Liver (tissue), 7 donors: ENCODE measurements at regions not wholly inside any gene's neighbourhood (a gene's known extent, or its start where the extent isn't known, plus 50 kb on each side); places are given as distances from the start of the nearest gene placed in this dataset.

Source experiments
- DNase-seq: peaks from one replicate; pipeline ENCODE4 v3.0.0-alpha.2; 2017; ENCODE audit warnings: low spot score
- H3K27ac ChIP-seq, 2 donors: one replicate each; pipeline ENCODE4 v1.7.0; 2013; ENCODE audit warnings: inconsistent platforms in 2 of 2, low read length in 2 of 2, control low read depth in 1 of 2, low read depth in 1 of 2, mild to moderate bottlenecking in 1 of 2
- H3K27me3 ChIP-seq, 4 donors: one replicate each; pipeline versions ENCODE4 v1.6.1 to v1.7.0; 2013; ENCODE audit warnings: low read length in 3 of 4, inconsistent platforms in 1 of 4, mild to moderate bottlenecking in 1 of 4, moderate library complexity in 1 of 4; ENCODE audit not compliant: control insufficient read depth in 4 of 4, insufficient read depth in 4 of 4
- H3K36me3 ChIP-seq, 4 donors: one replicate each; pipeline versions ENCODE4 v1.6.1 to v1.7.0; 2013; ENCODE audit warnings: low read length in 3 of 4, mild to moderate bottlenecking in 3 of 4, low read depth in 1 of 4, moderate library complexity in 1 of 4; ENCODE audit not compliant: control insufficient read depth in 4 of 4, insufficient read depth in 3 of 4
- H3K4me1 ChIP-seq, 4 donors: one replicate each; pipeline versions ENCODE4 v1.6.1 to v1.7.0; 2013; ENCODE audit warnings: low read length in 3 of 4, mild to moderate bottlenecking in 3 of 4, moderate library complexity in 1 of 4; ENCODE audit not compliant: control insufficient read depth in 4 of 4, insufficient read depth in 4 of 4
- H3K4me3 ChIP-seq, 3 donors: one replicate each; pipeline versions ENCODE4 v1.6.1 to v1.7.0; 2013; ENCODE audit warnings: low read length in 3 of 3, control low read depth in 1 of 3, low read depth in 1 of 3, mild to moderate bottlenecking in 1 of 3
- H3K9ac ChIP-seq, 2 donors: one replicate each; pipeline ENCODE4 v1.7.0; 2013; ENCODE audit warnings: low read length in 2 of 2, mild to moderate bottlenecking in 2 of 2, moderate library complexity in 2 of 2, control low read depth in 1 of 2, low read depth in 1 of 2
- H3K9me3 ChIP-seq, 4 donors: one replicate each; pipeline versions ENCODE4 v1.6.1 to v1.7.0; 2013; ENCODE audit warnings: low read length in 3 of 4; ENCODE audit not compliant: control insufficient read depth in 4 of 4
- EGR1 ChIP-seq, 2 donors: IDR thresholded peaks; 2 replicates each; pipeline ENCODE4 v1.6.1; 2016 to 2018; ENCODE audit warnings: antibody characterized with exemption in 2 of 2, low read depth in 2 of 2
- FOXA2 ChIP-seq: IDR thresholded peaks from 2 replicates; pipeline ENCODE4 v1.6.1; 2016; ENCODE audit warnings: antibody characterized with exemption
- GABPA ChIP-seq, 2 donors: IDR thresholded peaks in 1 of 2; conservative IDR thresholded peaks in 1 of 2; 2 replicates each; pipeline ENCODE4 v1.6.1; 2016; ENCODE audit warnings: antibody characterized with exemption in 2 of 2, mild to moderate bottlenecking in 1 of 2, moderate library complexity in 1 of 2
- HNF4A ChIP-seq, 2 donors: conservative IDR thresholded peaks; 2 replicates each; pipeline ENCODE4 v1.6.1; 2016; ENCODE audit warnings: antibody characterized with exemption in 2 of 2, mild to moderate bottlenecking in 2 of 2
- HNF4G ChIP-seq: IDR thresholded peaks from 2 replicates; pipeline ENCODE4 v1.6.1; 2016; ENCODE audit warnings: antibody characterized with exemption
- JUND ChIP-seq, 2 donors: IDR thresholded peaks; 2 replicates each; pipeline ENCODE4 v1.6.1; 2016; ENCODE audit warnings: antibody characterized with exemption in 2 of 2
- NR2F2 ChIP-seq: IDR thresholded peaks from 2 replicates; pipeline ENCODE4 v1.6.1; 2016; ENCODE audit warnings: antibody characterized with exemption
- RAD21 ChIP-seq, 2 donors: IDR thresholded peaks; 2 replicates each; pipeline ENCODE4 v1.6.1; 2016; ENCODE audit warnings: antibody characterized with exemption in 2 of 2, mild to moderate bottlenecking in 2 of 2
- SP1 ChIP-seq: IDR thresholded peaks from 2 replicates; pipeline ENCODE4 v1.6.1; 2018; ENCODE audit warnings: antibody characterized with exemption, mild to moderate bottlenecking
- YY1 ChIP-seq: IDR thresholded peaks from 2 replicates; pipeline ENCODE4 v1.6.1; 2016; ENCODE audit warnings: antibody characterized with exemption, mild to moderate bottlenecking
- WGBS: extraction: QIAGEN DNeasy Blood & Tissue Kit; methylation state at CpG from one replicate; pipeline ENCODE4 v1.1.7; 2013; 5-methylcytosine and 5-hydroxymethylcytosine counted together
- TF ChIP-seq, protein P1 (sequence below): IDR thresholded peaks from 2 replicates; pipeline ENCODE4 v1.6.1; 2016; ENCODE audit warnings: antibody characterized with exemption
- TF ChIP-seq, protein P2 (sequence below): IDR thresholded peaks from 2 replicates; pipeline ENCODE4 v1.6.1; 2016; ENCODE audit warnings: antibody characterized with exemption
- donor health status: healthy.
- donor health status: healthy.
- donor health status: healthy.
- donor health status: healthy.

DNA sequence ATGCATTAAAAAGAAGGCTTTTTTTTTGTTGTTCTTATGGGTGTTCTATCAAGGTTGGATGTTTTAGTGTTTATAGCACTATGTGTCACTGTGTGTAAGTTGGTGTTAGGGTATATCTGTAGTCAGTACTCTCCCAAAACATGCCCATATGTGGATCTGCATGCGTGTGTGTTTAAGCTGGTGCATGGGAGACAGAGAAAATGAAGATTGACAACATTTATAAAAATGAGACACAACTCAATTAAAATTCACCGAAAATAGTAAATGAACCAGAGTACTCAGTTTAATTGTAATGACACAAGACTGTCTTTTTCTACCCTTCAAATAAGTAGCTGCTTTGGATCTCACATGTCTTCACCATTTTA lies 323.4 kb downstream of the TMEM161B start:
- Histone ChIP-seq H3K9ac (no peak overlapping the region), H3K9me3 (no peaks in the 10 kb centered on the region), H3K27ac (no peak overlapping the region), H3K27me3 (no peaks in the 10 kb centered on the region), H3K36me3 (no peaks in the 10 kb centered on the region), H3K4me1 (no peaks in the 10 kb centered on the region), H3K4me3 (no peak overlapping the region)
- no peak for DNase-seq
- 94% methylated on average over 2 of the region's 2 CpGs for WGBS
- TF ChIP-seq FOXA2, result no peak
- TF ChIP-seq NR2F2, result no peak
- no peak for TF ChIP-seq HNF4A (conservative IDR thresholded peaks at IDR 0.05)

DNA sequence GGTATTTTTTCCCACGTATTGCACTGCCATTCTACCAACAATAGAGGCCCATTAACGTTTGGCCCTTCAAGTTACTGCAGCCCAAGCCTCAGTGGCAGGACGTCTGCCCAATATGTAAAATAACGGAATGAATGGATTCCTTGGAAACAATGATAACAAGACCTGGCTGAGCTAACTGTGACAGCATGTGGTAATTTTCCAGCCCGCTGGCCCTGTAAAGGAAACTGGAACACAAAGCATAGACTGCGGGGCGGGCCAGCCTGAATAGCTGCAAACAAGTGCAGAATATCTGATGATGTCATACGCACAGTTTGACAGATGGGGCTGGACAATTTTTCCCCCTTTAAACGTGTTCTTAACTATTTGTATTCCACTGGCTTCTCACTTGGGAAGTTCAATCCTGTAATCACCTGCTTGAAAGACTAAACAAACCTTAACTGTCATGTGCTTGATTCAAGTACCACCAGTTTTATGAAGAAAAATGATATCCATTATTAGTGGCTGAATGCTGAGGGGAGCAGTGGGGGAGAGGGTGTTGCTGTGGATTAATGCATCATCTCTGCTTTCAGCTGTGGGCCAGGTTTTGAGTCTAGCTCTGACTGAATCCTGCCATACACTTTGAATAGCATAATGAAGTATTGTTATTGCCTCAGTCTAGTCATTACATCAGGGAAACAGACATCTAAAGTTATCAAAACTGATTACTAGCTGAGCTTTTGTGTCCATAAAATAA lies 323.9 kb downstream of the TMEM161B start:
- Histone ChIP-seq H3K27ac (no peak overlapping the region), H3K27me3 (no peaks in the 10 kb centered on the region), H3K9ac (no peak overlapping the region), H3K36me3 (no peaks in the 10 kb centered on the region), H3K4me1 (no peaks in the 10 kb centered on the region), H3K4me3 (no peak overlapping the region), H3K9me3 (no peaks in the 10 kb centered on the region)
- 53% methylated on average over 9 of the region's 9 CpGs for WGBS
- no peak for TF ChIP-seq EGR1 (IDR thresholded peaks at IDR 0.05; ENCODE audit: low read depth in 2 of 2)
- no peak for DNase-seq

DNA sequence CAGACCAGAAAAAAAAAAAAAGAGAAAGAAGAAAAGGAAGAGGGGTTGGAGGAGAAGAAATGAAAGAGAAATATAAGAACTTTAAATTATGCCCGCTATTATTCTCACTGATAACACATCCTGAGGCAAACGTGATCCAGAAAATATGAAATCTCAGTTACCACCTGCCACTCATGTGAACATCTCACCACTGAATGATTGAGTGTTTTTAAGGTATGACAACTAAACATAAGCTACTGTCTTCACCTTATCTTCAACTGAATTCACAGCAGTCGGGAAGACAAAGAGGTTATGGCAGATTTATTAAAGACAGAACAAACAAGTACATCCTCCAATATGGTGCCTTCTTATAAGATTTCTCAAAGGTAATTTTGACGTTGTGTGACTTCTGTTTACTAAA lies 327.9 kb downstream of the TMEM161B start:
- 60% methylated on average over 4 of the region's 4 CpGs for WGBS
- H3K27me3 ChIP-seq, result no peaks in the 10 kb centered on the region
- H3K4me3 ChIP-seq, result no peak overlapping the region
- H3K4me1 ChIP-seq, result no peaks in the 10 kb centered on the region
- H3K9me3 ChIP-seq, result no peaks in the 10 kb centered on the region
- no peaks in the 10 kb centered on the region for H3K36me3 ChIP-seq
- H3K27ac ChIP-seq, result no peak overlapping the region
- no peak for TF ChIP-seq YY1
- no peak for TF ChIP-seq RAD21 (IDR thresholded peaks at IDR 0.05)
- TF ChIP-seq HNF4A (conservative IDR thresholded peaks at IDR 0.05), result no peak
- no peak for TF ChIP-seq HNF4G
- no peak for TF ChIP-seq EGR1 (IDR thresholded peaks at IDR 0.05; ENCODE audit: low read depth in 2 of 2)
- no peak for TF ChIP-seq NR2F2
- no peak for TF ChIP-seq GABPA (IDR thresholded peaks at IDR 0.05 in 1 of 2, conservative IDR thresholded peaks at IDR 0.05 in 1 of 2)
- TF ChIP-seq, protein P1, sequence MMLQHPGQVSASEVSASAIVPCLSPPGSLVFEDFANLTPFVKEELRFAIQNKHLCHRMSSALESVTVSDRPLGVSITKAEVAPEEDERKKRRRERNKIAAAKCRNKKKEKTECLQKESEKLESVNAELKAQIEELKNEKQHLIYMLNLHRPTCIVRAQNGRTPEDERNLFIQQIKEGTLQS, result no peak
- no peak for TF ChIP-seq JUND (IDR thresholded peaks at IDR 0.05)
- no peak for TF ChIP-seq SP1
- no peak overlapping the region for H3K9ac ChIP-seq
- no peak for DNase-seq

DNA sequence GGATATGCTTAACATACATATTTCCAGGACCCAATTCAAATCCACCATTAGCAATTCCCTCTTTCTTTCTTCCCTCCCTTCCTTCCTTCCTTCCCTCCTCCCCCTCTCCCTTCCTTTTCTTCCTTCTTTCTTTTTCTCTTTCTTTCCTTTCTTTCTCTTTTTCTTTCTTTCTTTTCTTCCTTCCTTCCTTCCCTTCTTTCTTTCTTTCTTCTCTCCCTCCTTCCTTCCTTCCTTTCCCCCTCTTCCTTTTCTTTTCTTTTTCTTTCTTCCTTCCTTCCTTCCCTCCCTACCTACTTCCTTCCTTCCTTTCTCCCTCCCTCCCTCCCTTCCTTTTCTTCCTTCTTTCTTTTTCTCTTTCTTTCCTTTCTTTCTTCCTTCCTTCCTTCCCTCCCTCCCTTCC lies 332.0 kb downstream of the TMEM161B start:
- TF ChIP-seq GABPA (IDR thresholded peaks at IDR 0.05 in 1 of 2, conservative IDR thresholded peaks at IDR 0.05 in 1 of 2), result no peak
- TF ChIP-seq, protein P2, sequence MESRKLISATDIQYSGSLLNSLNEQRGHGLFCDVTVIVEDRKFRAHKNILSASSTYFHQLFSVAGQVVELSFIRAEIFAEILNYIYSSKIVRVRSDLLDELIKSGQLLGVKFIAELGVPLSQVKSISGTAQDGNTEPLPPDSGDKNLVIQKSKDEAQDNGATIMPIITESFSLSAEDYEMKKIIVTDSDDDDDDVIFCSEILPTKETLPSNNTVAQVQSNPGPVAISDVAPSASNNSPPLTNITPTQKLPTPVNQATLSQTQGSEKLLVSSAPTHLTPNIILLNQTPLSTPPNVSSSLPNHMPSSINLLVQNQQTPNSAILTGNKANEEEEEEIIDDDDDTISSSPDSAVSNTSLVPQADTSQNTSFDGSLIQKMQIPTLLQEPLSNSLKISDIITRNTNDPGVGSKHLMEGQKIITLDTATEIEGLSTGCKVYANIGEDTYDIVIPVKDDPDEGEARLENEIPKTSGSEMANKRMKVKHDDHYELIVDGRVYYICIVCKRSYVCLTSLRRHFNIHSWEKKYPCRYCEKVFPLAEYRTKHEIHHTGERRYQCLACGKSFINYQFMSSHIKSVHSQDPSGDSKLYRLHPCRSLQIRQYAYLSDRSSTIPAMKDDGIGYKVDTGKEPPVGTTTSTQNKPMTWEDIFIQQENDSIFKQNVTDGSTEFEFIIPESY, result no peak
- no peak for TF ChIP-seq HNF4G
- Histone ChIP-seq H3K27me3 (no peaks in the 10 kb centered on the region), H3K4me3 (no peak overlapping the region), H3K9ac (no peak overlapping the region), H3K36me3 (no peaks in the 10 kb centered on the region), H3K27ac (no peak overlapping the region), H3K4me1 (no peaks in the 10 kb centered on the region), H3K9me3 (no peaks in the 10 kb centered on the region)
- no peak for DNase-seq
